HEK293 (cell line): ENCODE measurements at regions not wholly inside any gene's neighbourhood (a gene's known extent, or its start where the extent isn't known, plus 50 kb on each side); places are given as distances from the start of the nearest gene placed in this dataset.

Experiments
- CTCF ChIA-PET: fragments of 350-600 bp; formaldehyde crosslinking; extraction: SDS; loops from one replicate; lab custom pipeline; 2021; ENCODE audit warnings: antibody characterized with exemption; lab: Yijun Ruan, JAX
- POLR2A ChIA-PET: fragments of 300-600 bp; formaldehyde crosslinking; extraction: SDS; loops from one replicate; lab custom pipeline; 2020; ENCODE audit warnings: antibody characterized with exemption, inconsistent platforms; lab: Yijun Ruan, JAX
- H3K27ac ChIP-seq: fragments of 200-500 bp; sonication (Bioruptor generic); 2 replicates; pipeline ENCODE4 v1.5.1; 2014; ENCODE audit warnings: low read depth, low read length, control low read depth, inconsistent platforms; ENCODE audit errors: extremely low read depth
- H3K36me3 ChIP-seq, 2 experiments: fragments of 200-500 bp in 1 of 2; sonication (Bioruptor generic) in 1 of 2; 1 replicate in 1 of 2; 2 replicates in 1 of 2; pipeline ENCODE4 v1.5.1; 2014 to 2017; ENCODE audit warnings: inconsistent platforms in 2 of 2, low read length in 2 of 2; ENCODE audit not compliant: control insufficient read depth in 2 of 2, insufficient read depth in 1 of 2
- H3K4me1 ChIP-seq: fragments of 200-500 bp; sonication (Bioruptor generic); 2 replicates; pipeline ENCODE4 v1.5.1; 2014; ENCODE audit warnings: mild to moderate bottlenecking, low read length, inconsistent platforms; ENCODE audit not compliant: control insufficient read depth, insufficient read depth
- H3K4me3 ChIP-seq: 2 replicates; pipeline ENCODE4 v1.5.1; 2011; ENCODE audit warnings: low read depth, mild to moderate bottlenecking, control low read depth, low read length, moderate library complexity
- H3K9me3 ChIP-seq: fragments of 200-500 bp; sonication (Bioruptor generic); 2 replicates; pipeline ENCODE4 v1.5.1; 2014; ENCODE audit warnings: low read depth, low read length, inconsistent platforms; ENCODE audit not compliant: control insufficient read depth, insufficient read depth
- BCL11A ChIP-seq: fragments of 450-650 bp; formaldehyde crosslinking; IDR thresholded peaks from 2 replicates; pipeline ENCODE4 v1.5.1; 2016; ENCODE audit warnings: low read depth, missing biosample characterization, missing genetic modification characterization
- MEIS1 ChIP-seq: sonication (generic); formaldehyde crosslinking; IDR thresholded peaks from 2 replicates; pipeline ENCODE4 v1.8.1; 2022; ENCODE audit warnings: missing genetic modification reagents, mild to moderate bottlenecking, borderline replicate concordance
- PRDM1 ChIP-seq: fragments of 450-650 bp; formaldehyde crosslinking; IDR thresholded peaks from 2 replicates; pipeline ENCODE4; 2016; ENCODE audit warnings: missing biosample characterization, missing genetic modification characterization
- RBAK ChIP-seq: fragments of 450-650 bp; formaldehyde crosslinking; IDR thresholded peaks from 2 replicates; pipeline ENCODE4 v1.5.1; 2016; ENCODE audit warnings: missing biosample characterization, missing genetic modification characterization
- ZNF157 ChIP-seq: fragments of 450-650 bp; formaldehyde crosslinking; IDR thresholded peaks from 2 replicates; pipeline ENCODE4 v1.5.1; 2016; ENCODE audit warnings: missing biosample characterization, missing genetic modification characterization
- ZNF274 ChIP-seq, 2 experiments: fragments of 200-500 bp in 1 of 2; fragments of 450-650 bp in 1 of 2; sonication (Bioruptor generic) in 1 of 2; formaldehyde crosslinking in 1 of 2; IDR thresholded peaks; 2 replicates each; pipeline versions ENCODE4 v1.5.1 to v1.6.1; 2014 to 2016; ENCODE audit warnings: borderline replicate concordance in 1 of 2, inconsistent platforms in 1 of 2, low read length in 1 of 2, missing biosample characterization in 1 of 2, missing genetic modification characterization in 1 of 2
- ZNF280C ChIP-seq: fragments of 450-650 bp; formaldehyde crosslinking; IDR thresholded peaks from 2 replicates; pipeline ENCODE4 v1.5.1; 2016; ENCODE audit warnings: missing biosample characterization, missing genetic modification characterization
- ZNF501 ChIP-seq: fragments of 450-650 bp; formaldehyde crosslinking; IDR thresholded peaks from 2 replicates; pipeline ENCODE4 v1.5.1; 2016; ENCODE audit warnings: missing biosample characterization, missing genetic modification characterization
- ZNF670 ChIP-seq: fragments of 450-650 bp; formaldehyde crosslinking; IDR thresholded peaks from 2 replicates; pipeline ENCODE4 v1.5.1; 2016; ENCODE audit warnings: missing biosample characterization, missing genetic modification characterization, low read depth
- TF ChIP-seq, protein P1 (sequence below): fragments of 450-650 bp; formaldehyde crosslinking; conservative IDR thresholded peaks from 2 replicates; pipeline ENCODE4 v1.5.1; 2016; ENCODE audit warnings: low read depth, missing biosample characterization, missing genetic modification characterization
- TF ChIP-seq, protein P2 (sequence below): fragments of 450-650 bp; formaldehyde crosslinking; IDR thresholded peaks from 2 replicates; pipeline ENCODE4 v1.5.1; 2017; ENCODE audit warnings: missing biosample characterization, missing genetic modification characterization
- TF ChIP-seq, protein P3 (sequence below): fragments of 450-650 bp; formaldehyde crosslinking; IDR thresholded peaks from 2 replicates; pipeline ENCODE4 v1.5.1; 2016; ENCODE audit warnings: missing biosample characterization, missing genetic modification characterization

- TF ChIP-seq BCL11A (tag by site-specific recombination), result no peak
- TF ChIP-seq ZNF157 (tag by site-specific recombination), result no peak
- no peak for TF ChIP-seq PRDM1 (tag by site-specific recombination)
- TF ChIP-seq, protein P1, sequence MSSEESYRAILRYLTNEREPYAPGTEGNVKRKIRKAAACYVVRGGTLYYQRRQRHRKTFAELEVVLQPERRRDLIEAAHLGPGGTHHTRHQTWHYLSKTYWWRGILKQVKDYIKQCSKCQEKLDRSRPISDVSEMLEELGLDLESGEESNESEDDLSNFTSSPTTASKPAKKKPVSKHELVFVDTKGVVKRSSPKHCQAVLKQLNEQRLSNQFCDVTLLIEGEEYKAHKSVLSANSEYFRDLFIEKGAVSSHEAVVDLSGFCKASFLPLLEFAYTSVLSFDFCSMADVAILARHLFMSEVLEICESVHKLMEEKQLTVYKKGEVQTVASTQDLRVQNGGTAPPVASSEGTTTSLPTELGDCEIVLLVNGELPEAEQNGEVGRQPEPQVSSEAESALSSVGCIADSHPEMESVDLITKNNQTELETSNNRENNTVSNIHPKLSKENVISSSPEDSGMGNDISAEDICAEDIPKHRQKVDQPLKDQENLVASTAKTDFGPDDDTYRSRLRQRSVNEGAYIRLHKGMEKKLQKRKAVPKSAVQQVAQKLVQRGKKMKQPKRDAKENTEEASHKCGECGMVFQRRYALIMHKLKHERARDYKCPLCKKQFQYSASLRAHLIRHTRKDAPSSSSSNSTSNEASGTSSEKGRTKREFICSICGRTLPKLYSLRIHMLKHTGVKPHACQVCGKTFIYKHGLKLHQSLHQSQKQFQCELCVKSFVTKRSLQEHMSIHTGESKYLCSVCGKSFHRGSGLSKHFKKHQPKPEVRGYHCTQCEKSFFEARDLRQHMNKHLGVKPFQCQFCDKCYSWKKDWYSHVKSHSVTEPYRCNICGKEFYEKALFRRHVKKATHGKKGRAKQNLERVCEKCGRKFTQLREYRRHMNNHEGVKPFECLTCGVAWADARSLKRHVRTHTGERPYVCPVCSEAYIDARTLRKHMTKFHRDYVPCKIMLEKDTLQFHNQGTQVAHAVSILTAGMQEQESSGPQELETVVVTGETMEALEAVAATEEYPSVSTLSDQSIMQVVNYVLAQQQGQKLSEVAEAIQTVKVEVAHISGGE (tag by site-specific recombination), result no peak
- no peak for TF ChIP-seq RBAK (tag by site-specific recombination)
- TF ChIP-seq ZNF670 (tag by site-specific recombination), result no peak
- TF ChIP-seq, protein P2, sequence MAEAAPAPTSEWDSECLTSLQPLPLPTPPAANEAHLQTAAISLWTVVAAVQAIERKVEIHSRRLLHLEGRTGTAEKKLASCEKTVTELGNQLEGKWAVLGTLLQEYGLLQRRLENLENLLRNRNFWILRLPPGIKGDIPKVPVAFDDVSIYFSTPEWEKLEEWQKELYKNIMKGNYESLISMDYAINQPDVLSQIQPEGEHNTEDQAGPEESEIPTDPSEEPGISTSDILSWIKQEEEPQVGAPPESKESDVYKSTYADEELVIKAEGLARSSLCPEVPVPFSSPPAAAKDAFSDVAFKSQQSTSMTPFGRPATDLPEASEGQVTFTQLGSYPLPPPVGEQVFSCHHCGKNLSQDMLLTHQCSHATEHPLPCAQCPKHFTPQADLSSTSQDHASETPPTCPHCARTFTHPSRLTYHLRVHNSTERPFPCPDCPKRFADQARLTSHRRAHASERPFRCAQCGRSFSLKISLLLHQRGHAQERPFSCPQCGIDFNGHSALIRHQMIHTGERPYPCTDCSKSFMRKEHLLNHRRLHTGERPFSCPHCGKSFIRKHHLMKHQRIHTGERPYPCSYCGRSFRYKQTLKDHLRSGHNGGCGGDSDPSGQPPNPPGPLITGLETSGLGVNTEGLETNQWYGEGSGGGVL (tag by site-specific recombination), result no peak
Measured at GRCh38 chr14:62138593-62138992, 376.4 kb downstream of the SNAPC1 start (continued).

DNA sequence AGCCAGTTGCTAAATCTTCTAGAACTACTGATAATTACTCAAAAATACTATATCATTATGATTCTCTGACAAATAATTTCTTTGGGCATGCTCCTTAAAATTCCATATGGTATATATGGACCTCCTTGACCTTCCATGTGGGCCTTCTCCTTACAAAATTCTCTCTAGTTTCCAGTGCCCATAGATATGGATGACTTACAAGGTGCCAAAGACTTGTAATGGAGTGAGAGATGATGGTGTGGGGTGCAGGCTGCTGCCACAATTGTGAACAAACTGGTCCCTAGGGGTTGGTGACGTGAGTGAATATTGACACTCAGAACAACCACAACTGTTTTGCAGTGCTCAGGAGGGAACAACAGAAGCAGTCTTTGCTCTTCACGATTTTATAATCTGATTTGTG lies 378.9 kb downstream of the SNAPC1 start:
- CTCF ChIA-PET, result no interaction called here
- Histone ChIP-seq H3K4me3 (no peak overlapping the region), H3K4me1 (no peaks in the 10 kb centered on the region), H3K27ac (no peak overlapping the region), H3K36me3 (no peaks in the 10 kb centered on the region), H3K9me3 (no peaks in the 10 kb centered on the region)
- POLR2A ChIA-PET, result interaction anchor here (0.6 kb wide), 1 partner anchor 210 kb away, joined by 3 read pairs; no protein-coding TSS in a partner anchor
- TF ChIP-seq ZNF274 (IDR thresholded peaks at IDR 0.05; ENCODE audit: low read length) (no peak), ZNF274 (tag by site-specific recombination; IDR thresholded peaks at IDR 0.05; ENCODE audit: borderline replicate concordance) (no peak), ZNF501 (no peak), MEIS1 (CRISPR knock-in tag) (no peak)
- TF ChIP-seq, protein P3, sequence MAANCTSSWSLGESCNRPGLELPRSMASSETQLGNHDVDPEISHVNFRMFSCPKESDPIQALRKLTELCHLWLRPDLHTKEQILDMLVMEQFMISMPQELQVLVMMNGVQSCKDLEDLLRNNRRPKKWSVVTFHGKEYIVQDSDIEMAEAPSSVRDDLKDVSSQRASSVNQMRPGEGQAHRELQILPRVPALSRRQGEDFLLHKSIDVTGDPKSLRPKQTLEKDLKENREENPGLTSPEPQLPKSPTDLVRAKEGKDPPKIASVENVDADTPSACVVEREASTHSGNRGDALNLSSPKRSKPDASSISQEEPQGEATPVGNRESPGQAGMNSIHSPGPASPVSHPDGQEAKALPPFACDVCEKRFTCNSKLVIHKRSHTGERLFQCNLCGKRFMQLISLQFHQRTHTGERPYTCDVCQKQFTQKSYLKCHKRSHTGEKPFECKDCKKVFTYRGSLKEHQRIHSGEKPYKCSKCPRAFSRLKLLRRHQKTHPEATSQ (tag by site-specific recombination), result no peak
- TF ChIP-seq, protein P2 (tag by site-specific recombination), result no peak

DNA sequence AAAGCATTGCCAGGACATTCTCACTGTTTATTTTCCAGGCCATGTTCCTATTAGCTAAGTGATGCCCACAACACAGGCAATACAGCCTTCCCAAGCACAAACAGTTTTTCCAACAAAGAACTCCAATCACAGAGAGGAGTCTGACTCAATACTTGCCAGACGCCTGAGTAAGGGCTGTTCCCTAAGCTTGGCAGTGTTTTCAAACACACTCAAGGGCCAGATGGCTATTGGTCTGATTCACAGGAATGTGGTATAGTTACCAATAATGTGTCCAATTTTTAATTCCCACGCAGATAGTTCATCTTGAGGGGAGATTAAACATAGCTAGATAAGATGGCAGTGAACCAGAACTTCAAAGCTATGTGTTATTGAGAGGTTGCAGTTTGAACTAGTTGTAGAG lies 381.0 kb downstream of the SNAPC1 start:
- H3K36me3 ChIP-seq, result no peaks in the 10 kb centered on the region
- POLR2A ChIA-PET, result no interaction called here
- no peaks in the 10 kb centered on the region for H3K4me1 ChIP-seq
- no peak overlapping the region for H3K4me3 ChIP-seq
- H3K27ac ChIP-seq, result no peak overlapping the region
- TF ChIP-seq ZNF280C (tag by site-specific recombination), result no peak
- no peaks in the 10 kb centered on the region; the same call in 1 of the 2 replicates for H3K9me3 ChIP-seq
- CTCF ChIA-PET, result interaction anchor here (0.6 kb wide), 1 partner anchor 1166 kb away, joined by 4 read pairs; no protein-coding TSS in a partner anchor
